MM.1S (cell line): ENCODE measurements at regions not wholly inside any gene's neighbourhood (a gene's known extent, or its start where the extent isn't known, plus 50 kb on each side); places are given as distances from the start of the nearest gene placed in this dataset.

Experiments
- DNase-seq: peaks from one replicate; pipeline ENCODE4 v3.0.0-alpha.2; 2015
- H2AFZ ChIP-seq: fragments of 300-600 bp; sonication (generic); 2 replicates; pipeline ENCODE4 v1.6.0; 2016; ENCODE audit warnings: antibody characterized with exemption, low read length
- H3F3A ChIP-seq: fragments of 300-600 bp; sonication (generic); 2 replicates; pipeline ENCODE4 v1.6.1; 2016; ENCODE audit warnings: mild to moderate bottlenecking, antibody characterized with exemption, low read length, moderate library complexity, mixed read lengths; ENCODE audit not compliant: insufficient read depth
- H3K27ac ChIP-seq: fragments of 300-600 bp; sonication (generic); 2 replicates; pipeline ENCODE4 v1.5.1; 2016; ENCODE audit warnings: mild to moderate bottlenecking, low read length
- H3K27me3 ChIP-seq: fragments of 300-600 bp; sonication (generic); replicated peaks from 2 replicates; pipeline ENCODE4 v1.6.0; 2016; ENCODE audit warnings: low read length; ENCODE audit not compliant: insufficient read depth
- H3K36me3 ChIP-seq: fragments of 300-600 bp; sonication (generic); replicated peaks from 2 replicates; pipeline ENCODE4 v1.6.1; 2016; ENCODE audit warnings: mild to moderate bottlenecking, low read length, mixed read lengths; ENCODE audit not compliant: insufficient read depth
- H3K4me1 ChIP-seq: fragments of 300-600 bp; sonication (generic); 2 replicates; pipeline ENCODE4 v1.6.1; 2016; ENCODE audit warnings: low read length, mixed read lengths
- H3K4me2 ChIP-seq: fragments of 300-600 bp; sonication (generic); 2 replicates; pipeline ENCODE4 v1.6.0; 2016; ENCODE audit warnings: low read depth, low read length
- H3K4me3 ChIP-seq: fragments of 300-600 bp; sonication (generic); 2 replicates; pipeline ENCODE4 v1.5.1; 2016; ENCODE audit warnings: low read length, mixed read lengths
- H3K79me2 ChIP-seq: fragments of 300-600 bp; sonication (generic); 2 replicates; pipeline ENCODE4 v1.6.1; 2016; ENCODE audit warnings: mixed run types, low read length, mixed read lengths
- H3K9ac ChIP-seq: fragments of 300-600 bp; sonication (generic); 2 replicates; pipeline ENCODE4 v1.6.1; 2016; ENCODE audit warnings: low read length, mixed read lengths
- H3K9me2 ChIP-seq: fragments of 300-600 bp; sonication (generic); replicated peaks from 2 replicates; pipeline ENCODE4 v1.6.1; 2016; ENCODE audit warnings: mild to moderate bottlenecking, low read length, mixed read lengths; ENCODE audit not compliant: insufficient read depth
- H3K9me3 ChIP-seq: fragments of 300-600 bp; sonication (generic); replicated peaks from 2 replicates; pipeline ENCODE4 v1.6.1; 2016; ENCODE audit warnings: mild to moderate bottlenecking, low read length, mixed read lengths; ENCODE audit not compliant: insufficient read depth
- H4K20me1 ChIP-seq: fragments of 300-600 bp; sonication (generic); 2 replicates; pipeline ENCODE4 v1.6.1; 2016; ENCODE audit warnings: mild to moderate bottlenecking, low read length, moderate library complexity, mixed read lengths; ENCODE audit not compliant: insufficient read depth
- EZH2 ChIP-seq: fragments of 300-600 bp; sonication (generic); optimal IDR thresholded peaks from 2 replicates; pipeline ENCODE3; 2017; ENCODE audit warnings: low read depth, mild to moderate bottlenecking, antibody characterized with exemption, low read length, mixed read lengths
- EZH2phosphoT487 ChIP-seq: fragments of 300-600 bp; sonication (generic); IDR thresholded peaks from 2 replicates; pipeline ENCODE4 v1.6.1; 2018; ENCODE audit warnings: antibody characterized with exemption, low read length
- TF ChIP-seq, protein P1 (sequence below): fragments of 300-600 bp; sonication (generic); IDR thresholded peaks from 2 replicates; pipeline ENCODE4 v1.5.1; 2016; ENCODE audit warnings: antibody characterized with exemption, low read length, mixed read lengths

DNA sequence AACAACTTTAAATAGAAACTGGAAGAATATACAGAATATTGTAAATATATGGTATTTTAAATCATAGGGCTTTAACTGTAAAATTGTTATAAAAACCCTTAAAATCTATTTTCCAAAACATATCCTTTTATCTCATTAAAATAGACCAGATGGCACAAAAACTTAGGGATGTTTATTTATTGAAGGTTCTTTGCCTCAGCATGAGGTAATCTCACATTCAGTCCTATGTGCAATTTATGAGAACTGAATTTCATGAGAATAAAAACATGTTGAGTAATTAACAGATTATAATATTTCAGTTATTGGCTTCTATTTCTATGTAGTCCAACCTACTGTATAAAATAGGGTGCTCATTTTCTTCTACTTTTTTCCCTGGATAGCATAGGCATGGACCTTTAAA, 329.2 kb upstream of the PRR16 start:
- Histone ChIP-seq H3K27me3 (no peaks in the 10 kb centered on the region), H2AFZ (no peak overlapping the region), H3K9me2 (no peaks in the 10 kb centered on the region), H3K9me3 (no peaks in the 10 kb centered on the region), H3K4me3 (no peak overlapping the region), H3K36me3 (no peaks in the 10 kb centered on the region), H4K20me1 (no peaks in the 10 kb centered on the region), H3K9ac (no peak overlapping the region), H3K27ac (no peak overlapping the region), H3K4me2 (no peak overlapping the region), H3K4me1 (no peaks in the 10 kb centered on the region), H3K79me2 (no peaks in the 10 kb centered on the region), H3F3A (no peaks in the 10 kb centered on the region)
- TF ChIP-seq EZH2 (no peak), EZH2phosphoT487 (no peak)
- TF ChIP-seq, protein P1, sequence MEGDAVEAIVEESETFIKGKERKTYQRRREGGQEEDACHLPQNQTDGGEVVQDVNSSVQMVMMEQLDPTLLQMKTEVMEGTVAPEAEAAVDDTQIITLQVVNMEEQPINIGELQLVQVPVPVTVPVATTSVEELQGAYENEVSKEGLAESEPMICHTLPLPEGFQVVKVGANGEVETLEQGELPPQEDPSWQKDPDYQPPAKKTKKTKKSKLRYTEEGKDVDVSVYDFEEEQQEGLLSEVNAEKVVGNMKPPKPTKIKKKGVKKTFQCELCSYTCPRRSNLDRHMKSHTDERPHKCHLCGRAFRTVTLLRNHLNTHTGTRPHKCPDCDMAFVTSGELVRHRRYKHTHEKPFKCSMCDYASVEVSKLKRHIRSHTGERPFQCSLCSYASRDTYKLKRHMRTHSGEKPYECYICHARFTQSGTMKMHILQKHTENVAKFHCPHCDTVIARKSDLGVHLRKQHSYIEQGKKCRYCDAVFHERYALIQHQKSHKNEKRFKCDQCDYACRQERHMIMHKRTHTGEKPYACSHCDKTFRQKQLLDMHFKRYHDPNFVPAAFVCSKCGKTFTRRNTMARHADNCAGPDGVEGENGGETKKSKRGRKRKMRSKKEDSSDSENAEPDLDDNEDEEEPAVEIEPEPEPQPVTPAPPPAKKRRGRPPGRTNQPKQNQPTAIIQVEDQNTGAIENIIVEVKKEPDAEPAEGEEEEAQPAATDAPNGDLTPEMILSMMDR = no peak
- no peak for DNase-seq

DNA sequence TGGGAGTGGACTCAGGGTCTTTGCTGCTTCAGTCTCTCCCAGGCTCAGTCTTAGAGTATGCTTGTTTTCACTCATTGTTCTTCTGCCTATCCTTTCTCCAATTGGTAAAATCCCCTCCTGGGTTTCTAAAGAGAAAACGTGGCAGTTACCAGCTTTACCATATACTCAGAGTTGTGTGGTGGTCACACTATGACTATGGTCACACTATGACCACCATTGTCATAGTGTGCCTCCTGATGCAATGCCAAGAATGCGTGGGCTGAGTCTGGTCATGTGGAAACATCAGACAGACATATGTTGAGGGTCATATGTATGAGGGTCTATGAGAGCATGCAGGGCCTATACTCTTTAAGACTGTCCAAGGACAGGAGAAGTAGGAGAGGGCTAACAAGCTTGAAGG, 326.5 kb upstream of the PRR16 start:
- H3K36me3 ChIP-seq = no peaks in the 10 kb centered on the region
- H4K20me1 ChIP-seq = no peaks in the 10 kb centered on the region
- no peaks in the 10 kb centered on the region for H3K79me2 ChIP-seq
- H3F3A ChIP-seq = no peaks in the 10 kb centered on the region
- no peak for TF ChIP-seq EZH2
- no peak for TF ChIP-seq EZH2phosphoT487
- TF ChIP-seq, protein P1 = no peak
- no peaks in the 10 kb centered on the region for H3K4me1 ChIP-seq
- no peak overlapping the region for H3K27ac ChIP-seq
- DNase-seq = no peak
- H3K4me3 ChIP-seq = no peak overlapping the region
- H3K9me3 ChIP-seq = no peaks in the 10 kb centered on the region
- H3K4me2 ChIP-seq = no peak overlapping the region
- H2AFZ ChIP-seq = no peak overlapping the region
- H3K9me2 ChIP-seq = no peaks in the 10 kb centered on the region
- H3K27me3 ChIP-seq = no peaks in the 10 kb centered on the region
- no peak overlapping the region for H3K9ac ChIP-seq

DNA sequence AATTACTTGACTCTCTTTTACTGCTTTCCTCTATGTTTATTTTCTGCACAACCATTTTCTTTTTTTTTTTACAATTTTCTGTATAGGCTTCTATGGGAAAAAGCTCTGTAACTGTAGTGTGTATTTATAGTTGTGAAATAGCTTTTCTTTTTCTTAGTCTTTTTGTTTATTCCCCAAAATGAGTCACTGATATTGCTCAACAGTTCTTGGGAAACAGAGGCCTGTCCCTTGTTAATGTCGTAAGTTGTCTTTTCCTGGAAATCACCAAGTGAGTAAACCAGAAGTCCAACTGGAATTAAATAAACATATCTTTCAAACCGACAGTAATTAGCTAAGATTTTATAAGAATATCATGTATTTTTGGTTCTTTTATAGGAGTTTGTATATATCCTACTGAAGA, 325.1 kb upstream of the PRR16 start:
- TF ChIP-seq, protein P1 = no peak
- TF ChIP-seq EZH2 (no peak), EZH2phosphoT487 (no peak)
- Histone ChIP-seq H3K9me3 (no peaks in the 10 kb centered on the region), H2AFZ (no peak overlapping the region), H3K9me2 (no peaks in the 10 kb centered on the region), H3K9ac (no peak overlapping the region), H3K36me3 (no peaks in the 10 kb centered on the region), H3K27me3 (no peaks in the 10 kb centered on the region), H3F3A (no peaks in the 10 kb centered on the region), H3K27ac (no peak overlapping the region), H4K20me1 (no peaks in the 10 kb centered on the region), H3K4me1 (no peaks in the 10 kb centered on the region), H3K4me2 (no peak overlapping the region), H3K79me2 (no peaks in the 10 kb centered on the region), H3K4me3 (no peak overlapping the region)
- no peak for DNase-seq
